HCT116 (cell line): ENCODE measurements at regions not wholly inside any gene's neighbourhood (a gene's known extent, or its start where the extent isn't known, plus 50 kb on each side); places are given as distances from the start of the nearest gene placed in this dataset.

Experiments used
- ATAC-seq: fragments of 200-7000 bp; cut with Tn5 transposase; 2 replicates; pipeline ENCODE4 v1.9.1; 2020; ENCODE audit warnings: mild to moderate bottlenecking, moderate library complexity
- BruUV-seq: library from RNA; stranded (reverse); fragments of 400-500 nt; replicated peaks from 2 replicates; lab custom pipeline; 2021; lab: Mats Ljungman, UMichigan
- CTCF ChIA-PET: fragments of 300-600 bp; sonication (Branson Sonifier 250); formaldehyde crosslinking; loops from one replicate; lab custom pipeline; 2021; ENCODE audit warnings: antibody characterized with exemption; lab: Charles Lee
- POLR2A ChIA-PET: fragments of 300-600, 350-600 bp; sonication (Branson Sonifier 250); formaldehyde crosslinking; loops from one replicate; lab custom pipeline; 2021; ENCODE audit warnings: antibody characterized with exemption; lab: Charles Lee
- RAD21 ChIA-PET, 2 experiments: fragments of 300-600 bp; sonication (Branson Sonifier 250); formaldehyde crosslinking; loops; one replicate each; lab custom pipeline; 2023; ENCODE audit warnings: low total read pairs in 2 of 2; ENCODE audit not compliant: uncharacterized antibody in 2 of 2, unreplicated experiment in 2 of 2, low non-redundant PET in 1 of 2; lab: Charles Lee
- DNase-seq: peaks from one replicate; pipeline ENCODE4 v3.0.0-alpha.2; 2010; ENCODE audit warnings: low read depth, low spot score
- H2AFZ ChIP-seq: fragments of 200-600 bp; shearing (Covaris generic), sonication (generic); 2 replicates; pipeline ENCODE4 v1.6.1; 2017; ENCODE audit warnings: low read depth, mixed run types, mixed read lengths, antibody characterized with exemption, low read length; ENCODE audit not compliant: poor library complexity, severe bottlenecking
- H3K27ac ChIP-seq: 2 replicates; pipeline ENCODE4 v1.5.1; 2012; ENCODE audit warnings: low read depth, low read length
- H3K27me3 ChIP-seq: fragments of 200-600 bp; sonication (generic); 2 replicates; pipeline ENCODE4 v1.6.1; 2016; ENCODE audit warnings: mixed run types, low read length, mixed read lengths; ENCODE audit not compliant: insufficient read depth
- H3K36me3 ChIP-seq, 2 experiments: fragments of 200-500 bp in 1 of 2; fragments of 200-600 bp in 1 of 2; sonication (Bioruptor generic) in 1 of 2; sonication (generic) in 1 of 2; 2 replicates each; pipeline versions ENCODE4 v1.5.1 to v1.6.1; 2014 to 2016; ENCODE audit warnings: low read length in 2 of 2, inconsistent platforms in 1 of 2, mixed read lengths in 1 of 2, mixed run types in 1 of 2; ENCODE audit not compliant: insufficient read depth in 2 of 2, control insufficient read depth in 1 of 2
- H3K4me1 ChIP-seq, 2 experiments: fragments of 200-600 bp in 1 of 2; sonication (generic) in 1 of 2; 2 replicates each; pipeline versions ENCODE4 v1.5.1 to v1.6.1; 2012 to 2017; ENCODE audit warnings: low read length in 2 of 2, inconsistent platforms in 1 of 2, mild to moderate bottlenecking in 1 of 2, mixed read lengths in 1 of 2, mixed run types in 1 of 2, moderate library complexity in 1 of 2; ENCODE audit not compliant: insufficient read depth in 2 of 2, control insufficient read depth in 1 of 2
- H3K4me2 ChIP-seq: fragments of 200-600 bp; sonication (generic); 2 replicates; pipeline ENCODE4 v1.6.1; 2017; ENCODE audit warnings: mixed run types, low read length, mixed read lengths
- H3K4me3 ChIP-seq, 2 experiments: fragments of 200-600 bp in 1 of 2; sonication (generic) in 1 of 2; replicated peaks in 1 of 2; 2 replicates each; pipeline ENCODE4 v1.5.1; 2011 to 2016; ENCODE audit warnings: low read length in 2 of 2, control low read depth in 1 of 2, low read depth in 1 of 2, mild to moderate bottlenecking in 1 of 2, mixed read lengths in 1 of 2, mixed run types in 1 of 2
- H3K79me2 ChIP-seq: fragments of 200-600 bp; sonication (generic); 2 replicates; pipeline ENCODE4 v1.6.1; 2017; ENCODE audit warnings: mild to moderate bottlenecking, mixed run types, low read length, moderate library complexity, mixed read lengths; ENCODE audit not compliant: insufficient read depth
- H3K9ac ChIP-seq: fragments of 200-600 bp; sonication (generic); 2 replicates; pipeline ENCODE4 v1.6.1; 2016; ENCODE audit warnings: low read length, mixed read lengths
- H3K9me2 ChIP-seq: fragments of 200-600 bp; sonication (generic), shearing (Covaris generic); 2 replicates; pipeline ENCODE4 v1.6.1; 2017; ENCODE audit warnings: mixed run types, mild to moderate bottlenecking, moderate library complexity; ENCODE audit not compliant: insufficient read depth
- H3K9me3 ChIP-seq, 2 experiments: fragments of 200-500 bp in 1 of 2; fragments of 200-600 bp in 1 of 2; sonication (Bioruptor generic) in 1 of 2; sonication (generic) in 1 of 2; 2 replicates each; pipeline ENCODE4 v1.6.1; 2014 to 2017; ENCODE audit warnings: low read length in 2 of 2, mixed read lengths in 2 of 2, inconsistent platforms in 1 of 2, low read depth in 1 of 2, mild to moderate bottlenecking in 1 of 2, mixed run types in 1 of 2, moderate library complexity in 1 of 2; ENCODE audit not compliant: control insufficient read depth in 1 of 2, insufficient read depth in 1 of 2
- H4K20me1 ChIP-seq: fragments of 200-600 bp; sonication (generic), shearing (Covaris generic); 2 replicates; pipeline ENCODE4 v1.6.1; 2017; ENCODE audit warnings: mixed run types, mild to moderate bottlenecking, moderate library complexity; ENCODE audit not compliant: insufficient read depth
- CEBPB ChIP-seq: IDR thresholded peaks from 2 replicates; pipeline ENCODE4 v1.6.1; 2012; ENCODE audit warnings: low read depth
- EGR1 ChIP-seq: IDR thresholded peaks from 2 replicates; pipeline ENCODE4 v1.6.1; 2012; ENCODE audit warnings: low read depth
- ELF1 ChIP-seq: IDR thresholded peaks from 2 replicates; pipeline ENCODE4 v1.6.1; 2012; ENCODE audit warnings: low read depth, borderline replicate concordance
- EZH2 ChIP-seq: fragments of 200-600 bp; sonication (generic); IDR thresholded peaks from 2 replicates; pipeline ENCODE4 v1.6.1; 2017; ENCODE audit warnings: antibody characterized with exemption, mixed run types
- EZH2phosphoT487 ChIP-seq: fragments of 200-600 bp; IDR thresholded peaks from 2 replicates; pipeline ENCODE4 v1.6.1; 2018; ENCODE audit warnings: antibody characterized with exemption, borderline replicate concordance
- JUND ChIP-seq: IDR thresholded peaks from 2 replicates; pipeline ENCODE4 v1.6.1; 2012
- POLR2A ChIP-seq: IDR thresholded peaks from 2 replicates; pipeline ENCODE4 v1.7.0; 2011; ENCODE audit warnings: borderline replicate concordance; ENCODE audit not compliant: insufficient read depth, insufficient read length; ENCODE audit errors: extremely low read depth
- POLR2AphosphoS5 ChIP-seq: IDR thresholded peaks from 2 replicates; pipeline ENCODE4 v1.6.1; 2011; ENCODE audit warnings: mild to moderate bottlenecking, low read depth, low read length, moderate library complexity
- RAD21 ChIP-seq: IDR thresholded peaks from 2 replicates; pipeline ENCODE4 v1.6.1; 2012; ENCODE audit warnings: low read depth, mild to moderate bottlenecking
- SP1 ChIP-seq: IDR thresholded peaks from 2 replicates; pipeline ENCODE4 v1.6.1; 2012; ENCODE audit warnings: low read depth
- SRF ChIP-seq: IDR thresholded peaks from 2 replicates; pipeline ENCODE4 v1.6.1; 2012; ENCODE audit warnings: low read depth
- TCF7L2 ChIP-seq: IDR thresholded peaks from 2 replicates; pipeline ENCODE4 v1.7.0; 2011; ENCODE audit warnings: borderline replicate concordance, inconsistent platforms; ENCODE audit not compliant: insufficient read depth, insufficient read length; ENCODE audit errors: extremely low read depth
- YY1 ChIP-seq: IDR thresholded peaks from 2 replicates; pipeline ENCODE4 v1.6.1; 2011; ENCODE audit warnings: low read length, low read depth, moderate library complexity, mild to moderate bottlenecking; ENCODE audit not compliant: insufficient replicate concordance; ENCODE audit errors: extremely low read depth
- ZFX ChIP-seq: fragments of 450-650 bp; IDR thresholded peaks from 2 replicates; pipeline ENCODE4 v1.6.1; 2017
- ZNF274 ChIP-seq: fragments of 200-500 bp; sonication (Bioruptor generic); IDR thresholded peaks from 2 replicates; pipeline ENCODE4 v1.6.1; 2014; ENCODE audit warnings: mild to moderate bottlenecking, low read depth, low read length, inconsistent platforms
- intact Hi-C: fragments of 100-400 bp; cut with micrococcal nuclease; formaldehyde crosslinking; loops from 2 replicates; pipeline ENCODE4 v1.10.0; 2022
- TF ChIP-seq, protein P1 (sequence below): IDR thresholded peaks from 2 replicates; pipeline ENCODE4 v1.6.1; 2012
- TF ChIP-seq, protein P2 (sequence below): IDR thresholded peaks from 2 replicates; pipeline ENCODE4 v1.6.1; 2012; ENCODE audit warnings: low read depth

DNA sequence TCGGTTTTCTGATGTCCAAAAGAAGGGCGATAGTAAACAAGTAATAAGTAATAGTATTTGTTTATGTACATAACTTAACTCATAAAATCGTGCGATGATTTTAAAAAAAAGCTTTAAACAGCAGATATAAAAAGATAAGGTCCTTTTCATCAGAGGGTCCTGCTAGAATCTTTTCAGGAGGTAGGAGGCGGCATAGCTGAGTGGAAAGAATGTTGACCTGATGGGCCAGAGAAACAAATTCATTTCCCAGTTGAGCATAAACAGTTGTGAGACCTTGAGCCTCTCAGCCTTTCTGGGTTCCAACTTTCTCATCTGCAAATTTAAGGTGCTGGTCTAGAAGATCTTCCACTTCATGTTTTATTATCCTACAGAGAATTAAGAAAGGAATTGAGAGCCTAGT lies 173.5 kb downstream of the LACC1 start:
- H2AFZ ChIP-seq, result no peak overlapping the region
- no peaks in the 10 kb centered on the region for H3K36me3 ChIP-seq
- no peaks in the 10 kb centered on the region for H3K9me2 ChIP-seq
- H3K79me2 ChIP-seq, result no peaks in the 10 kb centered on the region
- no peaks in the 10 kb centered on the region for H3K9me3 ChIP-seq
- no peak overlapping the region for H3K9ac ChIP-seq
- H4K20me1 ChIP-seq, result no peaks in the 10 kb centered on the region
- ChIA-PET POLR2A (no interaction called here), RAD21 (no interaction called here), CTCF (interaction anchor here (0.6 kb wide), 1 partner anchor 56 kb away, joined by 3 read pairs; no protein-coding TSS in a partner anchor)
- H3K27me3 ChIP-seq, result no peaks in the 10 kb centered on the region
- H3K4me3 ChIP-seq, result no peak overlapping the region
- intact Hi-C loops, result loop anchor here (5.0 kb wide), 2 partner anchors 89 to 189 kb away; no protein-coding TSS in a partner anchor
- TF ChIP-seq, protein P1, sequence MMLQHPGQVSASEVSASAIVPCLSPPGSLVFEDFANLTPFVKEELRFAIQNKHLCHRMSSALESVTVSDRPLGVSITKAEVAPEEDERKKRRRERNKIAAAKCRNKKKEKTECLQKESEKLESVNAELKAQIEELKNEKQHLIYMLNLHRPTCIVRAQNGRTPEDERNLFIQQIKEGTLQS, result no peak
- TF ChIP-seq EZH2phosphoT487 (no peak), JUND (no peak), TCF7L2 (no peak), ZNF274 (no peak), POLR2A (no peak)
- H3K4me2 ChIP-seq, result no peak overlapping the region
- no peaks in the 10 kb centered on the region for H3K4me1 ChIP-seq
- DNase-seq (no peak), ATAC-seq (no peak)
- no TSS peak for BruUV-seq
- no peak overlapping the region for H3K27ac ChIP-seq

DNA sequence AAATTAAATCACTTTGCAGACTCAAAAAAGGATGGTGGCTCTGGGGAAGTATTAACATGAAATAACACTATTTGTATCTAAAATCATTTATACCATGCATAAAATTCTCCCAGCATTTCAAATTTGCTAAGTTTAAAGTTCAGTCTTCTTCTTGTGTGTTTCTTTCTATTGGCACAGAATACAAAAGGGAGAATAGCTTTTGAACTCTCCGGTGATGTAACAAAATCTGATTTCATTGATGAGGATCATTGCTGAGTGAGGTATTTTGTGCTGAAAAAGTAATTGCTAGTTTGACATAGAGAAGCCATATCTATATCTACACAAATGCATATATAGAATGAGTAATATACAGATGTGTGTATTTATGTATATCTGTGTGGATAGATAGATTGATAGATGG lies 174.8 kb downstream of the LACC1 start:
- no peaks in the 10 kb centered on the region for H3K36me3 ChIP-seq
- H2AFZ ChIP-seq, result peak overlapping the region; percentile 45
- no peaks in the 10 kb centered on the region for H3K9me2 ChIP-seq
- no peaks in the 10 kb centered on the region for H3K27me3 ChIP-seq
- H3K9ac ChIP-seq, result no peak overlapping the region
- no peak overlapping the region for H3K4me2 ChIP-seq
- DNase-seq (no peak), ATAC-seq (no peak)
- BruUV-seq, result no TSS peak
- ChIA-PET RAD21 (no interaction called here), CTCF (no interaction called here), POLR2A (no interaction called here)
- H3K4me1 ChIP-seq, result no peaks in the 10 kb centered on the region
- no peaks in the 10 kb centered on the region for H3K79me2 ChIP-seq
- H3K9me3 ChIP-seq, result no peaks in the 10 kb centered on the region
- no peak overlapping the region for H3K27ac ChIP-seq
- intact Hi-C loops, result loop anchor here (5.0 kb wide), 2 partner anchors 88 to 188 kb away; no protein-coding TSS in a partner anchor
- H3K4me3 ChIP-seq, result no peak overlapping the region
- H4K20me1 ChIP-seq, result no peaks in the 10 kb centered on the region
- TF ChIP-seq EGR1, result no peak
- no peak for TF ChIP-seq ZFX
- TF ChIP-seq EZH2, result no peak
- no peak for TF ChIP-seq CEBPB
- no peak for TF ChIP-seq JUND
- TF ChIP-seq, protein P1, result no peak
- TF ChIP-seq SP1, result no peak
- no peak for TF ChIP-seq SRF
- no peak for TF ChIP-seq ZNF274
- no peak for TF ChIP-seq POLR2AphosphoS5
- TF ChIP-seq, protein P2, sequence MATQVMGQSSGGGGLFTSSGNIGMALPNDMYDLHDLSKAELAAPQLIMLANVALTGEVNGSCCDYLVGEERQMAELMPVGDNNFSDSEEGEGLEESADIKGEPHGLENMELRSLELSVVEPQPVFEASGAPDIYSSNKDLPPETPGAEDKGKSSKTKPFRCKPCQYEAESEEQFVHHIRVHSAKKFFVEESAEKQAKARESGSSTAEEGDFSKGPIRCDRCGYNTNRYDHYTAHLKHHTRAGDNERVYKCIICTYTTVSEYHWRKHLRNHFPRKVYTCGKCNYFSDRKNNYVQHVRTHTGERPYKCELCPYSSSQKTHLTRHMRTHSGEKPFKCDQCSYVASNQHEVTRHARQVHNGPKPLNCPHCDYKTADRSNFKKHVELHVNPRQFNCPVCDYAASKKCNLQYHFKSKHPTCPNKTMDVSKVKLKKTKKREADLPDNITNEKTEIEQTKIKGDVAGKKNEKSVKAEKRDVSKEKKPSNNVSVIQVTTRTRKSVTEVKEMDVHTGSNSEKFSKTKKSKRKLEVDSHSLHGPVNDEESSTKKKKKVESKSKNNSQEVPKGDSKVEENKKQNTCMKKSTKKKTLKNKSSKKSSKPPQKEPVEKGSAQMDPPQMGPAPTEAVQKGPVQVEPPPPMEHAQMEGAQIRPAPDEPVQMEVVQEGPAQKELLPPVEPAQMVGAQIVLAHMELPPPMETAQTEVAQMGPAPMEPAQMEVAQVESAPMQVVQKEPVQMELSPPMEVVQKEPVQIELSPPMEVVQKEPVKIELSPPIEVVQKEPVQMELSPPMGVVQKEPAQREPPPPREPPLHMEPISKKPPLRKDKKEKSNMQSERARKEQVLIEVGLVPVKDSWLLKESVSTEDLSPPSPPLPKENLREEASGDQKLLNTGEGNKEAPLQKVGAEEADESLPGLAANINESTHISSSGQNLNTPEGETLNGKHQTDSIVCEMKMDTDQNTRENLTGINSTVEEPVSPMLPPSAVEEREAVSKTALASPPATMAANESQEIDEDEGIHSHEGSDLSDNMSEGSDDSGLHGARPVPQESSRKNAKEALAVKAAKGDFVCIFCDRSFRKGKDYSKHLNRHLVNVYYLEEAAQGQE, result no peak
- TF ChIP-seq EZH2phosphoT487, result no peak
- no peak for TF ChIP-seq ELF1
- TF ChIP-seq RAD21, result no peak
- no peak for TF ChIP-seq YY1
